Activated T-helper 9 cell treated with anti-CD3 and anti-CD28 coated beads, Interleukin-2, amount 50 U/mL, for 16 hours (primary cell): ENCODE measurements at regions not wholly inside any gene's neighbourhood (a gene's known extent, or its start where the extent isn't known, plus 50 kb on each side); places are given as distances from the start of the nearest gene placed in this dataset.

Experiments used
- DNase-seq: peaks from one replicate; pipeline ENCODE4 v3.0.0-alpha.2; 2020; ENCODE audit warnings: low read depth

GRCh38 chr9:28750136-28750535, 1176.9 kb upstream of the C9orf72 start:
- no peak for DNase-seq

- DNase-seq: no peak
Measured at GRCh38 chr9:28758341-28758740, 1185.1 kb upstream of the C9orf72 start.

GRCh38 chr9:28758971-28759370, 1185.7 kb upstream of the C9orf72 start:
- DNase-seq: no peak

DNA sequence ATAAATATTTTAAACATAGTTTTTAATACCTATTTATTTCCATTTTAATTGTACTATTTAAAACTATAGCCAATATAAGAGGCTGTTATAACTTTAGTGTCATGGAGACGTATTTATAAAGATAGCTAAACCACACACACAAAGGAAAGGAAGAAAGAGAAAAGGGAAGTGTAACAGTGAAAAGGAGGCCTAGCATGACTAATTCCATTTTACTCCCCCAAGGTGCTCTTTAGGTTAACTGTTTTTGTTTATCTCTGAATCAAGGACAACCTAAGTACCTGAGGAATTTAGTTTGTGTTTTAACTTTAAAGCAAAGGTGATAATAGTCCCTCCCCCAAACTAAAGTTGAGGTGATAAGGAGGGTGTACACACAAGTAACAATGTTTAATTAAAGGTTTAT, 1188.9 kb upstream of the C9orf72 start:
- no peak for DNase-seq

GRCh38 chr9:28764532-28764931, 1191.3 kb upstream of the C9orf72 start:
- no peak for DNase-seq

DNA sequence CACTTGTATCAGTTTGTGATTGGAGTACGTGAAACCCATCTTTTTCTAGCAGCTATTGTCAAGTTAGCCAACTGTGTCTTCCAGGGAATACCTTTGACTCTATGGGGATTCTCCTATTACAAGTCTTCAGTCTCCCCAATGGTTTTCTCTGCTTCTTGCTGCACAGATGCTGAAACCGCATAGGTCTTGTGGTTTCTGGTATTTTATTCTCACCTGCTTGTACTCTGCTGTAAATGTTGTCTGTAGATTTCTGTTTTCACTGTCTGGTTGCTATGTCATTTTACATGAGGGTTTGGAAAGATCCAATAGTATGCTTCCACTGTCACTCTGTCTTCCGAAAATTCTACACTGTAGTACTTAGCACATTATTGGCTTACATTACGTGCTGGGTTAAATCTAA, 1196.9 kb upstream of the C9orf72 start:
- DNase-seq: no peak

GRCh38 chr9:28770827-28771226, 1197.5 kb upstream of the C9orf72 start:
- DNase-seq: no peak

DNA sequence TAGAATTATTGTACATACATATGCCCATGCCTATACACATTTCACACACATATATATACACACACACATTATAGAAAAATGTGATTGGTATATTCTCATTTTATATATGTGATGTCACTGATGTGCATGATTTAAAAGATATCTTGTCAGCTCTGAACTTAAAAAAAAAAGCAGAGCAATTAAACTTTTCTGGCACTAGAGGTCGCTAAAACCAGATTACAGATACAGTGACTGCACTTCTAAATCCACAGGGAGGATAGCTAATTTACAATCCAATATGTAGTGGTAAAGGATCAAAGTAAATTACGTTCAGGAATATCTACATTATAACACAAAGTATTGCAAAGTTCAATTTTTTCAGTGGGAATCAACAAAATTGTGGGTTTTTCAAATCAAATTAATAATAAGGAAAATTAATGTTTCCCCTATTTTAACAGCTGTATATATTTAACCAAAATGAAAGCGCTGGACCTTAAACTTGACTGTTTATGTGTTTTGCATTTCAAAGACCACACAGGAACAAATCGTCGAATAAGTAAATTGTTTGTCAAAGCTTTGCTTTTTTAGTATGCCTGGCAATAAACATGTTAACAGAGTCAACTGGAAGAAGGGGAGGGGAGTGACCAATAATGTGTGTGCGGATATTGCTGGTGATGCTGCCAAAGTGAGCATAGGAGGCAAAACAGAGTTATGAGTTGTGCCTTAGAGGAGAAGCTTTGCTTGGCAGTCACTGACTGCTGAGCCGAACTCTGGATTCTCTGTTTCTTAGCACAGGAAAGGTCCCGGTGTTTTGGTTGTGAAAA, 1201.4 kb upstream of the C9orf72 start:
- DNase-seq: no peak

DNA sequence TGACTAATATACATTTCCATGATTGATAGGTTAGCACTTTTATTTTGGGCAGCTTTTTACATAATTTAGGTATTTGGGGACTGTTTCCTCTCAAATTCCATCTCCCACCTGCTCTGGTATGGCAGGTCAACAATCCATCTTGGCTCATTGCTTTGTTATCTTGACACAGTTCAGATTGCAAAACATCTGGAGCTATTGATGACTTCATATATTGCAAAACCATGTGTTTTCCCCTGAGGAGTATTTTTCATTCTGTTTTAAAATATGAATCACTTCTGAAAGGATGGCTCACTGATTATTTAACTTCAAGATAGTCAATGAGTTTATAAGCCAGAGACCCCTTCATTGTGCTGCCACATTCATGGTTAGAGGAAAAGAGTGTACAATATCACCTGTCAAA, 1206.0 kb upstream of the C9orf72 start:
- DNase-seq: no peak

DNA sequence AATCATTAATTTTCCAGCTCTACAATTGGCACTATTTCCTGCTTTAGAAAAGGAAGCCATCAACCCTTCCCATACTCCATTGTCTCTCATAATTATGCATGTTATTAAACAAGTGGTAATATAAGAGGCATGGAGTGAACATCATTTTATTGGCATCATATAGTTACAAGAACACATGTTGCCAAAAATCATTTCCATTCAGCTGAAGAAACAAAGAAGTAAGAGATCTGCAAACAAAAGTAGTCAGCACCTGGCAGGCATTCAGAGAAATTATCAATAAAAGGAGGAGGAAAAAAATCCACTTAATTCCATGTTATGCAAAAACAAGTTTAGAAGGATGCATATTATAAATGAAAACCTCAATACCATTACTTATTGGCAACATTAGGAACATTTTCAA, 1208.2 kb upstream of the C9orf72 start:
- DNase-seq: no peak

- DNase-seq: no peak
Measured at GRCh38 chr9:28782630-28783029, 1209.3 kb upstream of the C9orf72 start.

- no peak for DNase-seq
Measured at GRCh38 chr9:28792716-28793115, 1219.4 kb upstream of the C9orf72 start.

DNA sequence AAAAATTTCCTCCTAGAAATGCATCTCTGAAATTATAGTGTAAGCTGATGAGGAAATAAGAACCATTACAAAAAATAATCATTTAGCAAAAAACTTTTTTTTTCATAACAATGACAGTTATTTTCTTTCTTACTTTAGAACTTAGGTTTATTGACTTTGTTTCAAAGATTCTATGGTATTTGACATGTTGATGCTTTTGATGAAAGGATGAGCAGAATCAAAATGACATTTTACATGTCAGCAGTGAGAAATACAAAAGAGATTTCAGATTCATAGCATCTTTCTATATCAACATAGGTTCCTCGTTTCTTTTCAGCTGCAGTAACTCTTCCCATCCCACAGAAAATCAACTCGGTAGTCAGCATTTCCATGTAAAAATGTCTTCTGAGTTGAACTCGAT, 1226.6 kb upstream of the C9orf72 start:
- no peak for DNase-seq

DNA sequence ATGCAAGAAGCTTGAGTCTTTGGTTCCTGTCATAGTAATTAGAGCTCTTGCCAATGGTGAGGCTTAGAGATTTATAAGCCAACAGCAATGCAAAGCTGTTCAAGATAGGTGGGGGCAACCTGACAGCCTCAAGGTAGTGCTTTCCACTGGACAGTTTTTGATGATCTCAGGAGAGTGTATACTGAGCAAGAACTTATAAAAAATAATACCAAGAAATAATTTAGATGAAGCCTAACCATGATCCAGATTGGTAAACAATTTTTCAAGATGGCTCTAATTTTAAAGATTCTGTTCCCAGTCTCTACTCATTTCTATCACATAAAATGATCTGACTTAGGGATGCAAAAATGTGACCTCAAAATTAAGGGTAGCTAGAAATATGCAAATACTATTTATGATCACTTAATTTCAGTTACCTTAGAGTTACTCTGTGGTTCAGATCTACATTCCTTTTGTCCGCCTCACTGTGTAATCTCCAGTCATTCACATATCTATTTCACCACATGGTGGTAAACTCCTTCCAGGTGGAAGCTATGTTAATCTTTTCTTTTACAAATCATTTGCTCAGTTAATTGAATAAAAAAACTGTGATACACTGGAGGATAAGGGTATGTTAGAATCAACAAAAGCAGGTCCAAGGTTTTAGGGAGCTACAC, 1228.0 kb upstream of the C9orf72 start:
- DNase-seq: no peak

DNA sequence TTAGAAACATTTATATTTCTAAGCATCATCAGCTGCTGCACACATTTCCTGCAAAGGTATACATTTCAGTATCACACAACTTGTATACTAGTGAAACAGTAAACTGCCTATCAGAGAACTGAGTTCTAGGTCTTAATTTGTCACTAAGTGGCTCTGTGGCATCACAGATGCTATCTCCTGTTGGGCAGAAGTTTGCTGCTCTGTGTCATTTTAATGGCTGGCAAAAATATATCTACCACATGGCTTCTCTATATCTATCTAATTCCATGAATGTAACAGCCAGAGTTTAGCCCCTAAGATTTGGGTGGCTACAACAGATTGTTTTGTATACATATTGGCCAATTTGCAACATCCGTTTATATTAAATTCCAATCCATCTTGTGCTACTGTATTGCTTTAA, 1231.9 kb upstream of the C9orf72 start:
- DNase-seq: no peak

DNA sequence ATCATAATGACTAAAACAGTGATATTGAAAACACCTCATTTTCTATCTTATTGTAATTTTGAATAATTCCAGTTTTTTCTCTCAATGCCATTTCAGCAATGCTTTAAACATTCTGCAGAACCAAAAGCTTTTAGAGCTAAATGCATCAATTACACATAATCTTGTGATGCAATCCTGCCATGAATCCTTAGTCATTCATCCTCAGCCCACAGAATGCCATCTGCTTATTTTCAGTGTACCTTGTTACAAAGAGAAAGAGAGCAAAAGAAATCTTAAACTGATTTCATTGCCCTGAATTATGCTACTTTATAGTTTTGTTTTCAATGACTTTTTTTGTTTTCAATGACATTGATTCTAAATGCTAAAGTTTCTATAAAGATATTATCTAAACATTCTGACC, 1234.8 kb upstream of the C9orf72 start:
- DNase-seq: no peak

DNA sequence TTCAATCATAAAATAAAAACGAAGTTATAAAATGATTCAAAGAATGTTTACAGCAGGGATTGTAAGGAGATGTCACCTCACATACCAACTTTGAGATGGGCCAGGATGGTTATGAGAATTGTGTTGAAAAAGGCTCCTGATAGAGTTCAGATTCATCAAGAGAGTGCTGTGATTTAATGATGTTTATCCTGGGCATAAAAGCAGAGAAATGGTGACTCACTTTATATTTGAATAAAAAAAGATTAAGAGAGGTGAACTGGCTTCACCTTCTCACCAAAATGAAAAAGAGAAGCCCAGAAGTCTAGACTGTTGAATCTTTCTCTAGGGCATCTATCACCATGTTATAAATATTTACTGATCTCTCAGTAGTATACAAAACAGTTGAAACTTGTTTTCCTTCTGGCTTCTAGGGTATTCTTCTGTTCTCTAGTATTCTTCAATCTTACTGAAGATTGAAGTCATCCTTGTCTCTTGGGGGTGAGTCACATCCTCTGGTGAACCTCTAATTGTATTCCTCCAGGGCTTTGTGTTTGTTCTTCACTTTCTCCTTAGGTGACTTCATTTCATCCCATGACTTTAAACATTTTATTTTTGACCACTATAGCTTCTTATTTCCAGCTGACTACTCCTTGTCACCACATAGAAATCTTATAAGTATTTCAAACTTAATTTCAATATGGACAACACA, 1237.3 kb upstream of the C9orf72 start:
- no peak for DNase-seq

DNA sequence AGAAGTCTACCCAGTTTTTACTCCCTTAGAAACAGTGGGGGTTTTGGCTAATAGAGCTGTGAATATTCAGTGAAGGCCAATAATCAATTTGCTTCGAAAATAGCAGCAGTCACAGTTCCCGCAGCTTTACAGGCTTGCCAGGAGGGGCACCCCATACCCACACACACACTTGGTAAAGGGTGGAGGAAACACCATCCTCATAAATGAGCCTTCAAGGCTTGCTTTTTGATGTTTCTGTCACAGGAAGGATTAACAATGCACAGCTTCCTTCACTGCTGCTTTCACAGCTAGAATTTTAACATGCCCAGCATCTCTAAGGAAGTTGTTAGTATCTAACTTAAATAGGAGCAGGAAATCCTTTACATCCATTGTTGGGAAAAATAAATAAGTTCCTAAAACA, 1247.5 kb upstream of the C9orf72 start:
- no peak for DNase-seq

GRCh38 chr9:28821240-28821639, 1248.0 kb upstream of the C9orf72 start:
- no peak for DNase-seq

DNA sequence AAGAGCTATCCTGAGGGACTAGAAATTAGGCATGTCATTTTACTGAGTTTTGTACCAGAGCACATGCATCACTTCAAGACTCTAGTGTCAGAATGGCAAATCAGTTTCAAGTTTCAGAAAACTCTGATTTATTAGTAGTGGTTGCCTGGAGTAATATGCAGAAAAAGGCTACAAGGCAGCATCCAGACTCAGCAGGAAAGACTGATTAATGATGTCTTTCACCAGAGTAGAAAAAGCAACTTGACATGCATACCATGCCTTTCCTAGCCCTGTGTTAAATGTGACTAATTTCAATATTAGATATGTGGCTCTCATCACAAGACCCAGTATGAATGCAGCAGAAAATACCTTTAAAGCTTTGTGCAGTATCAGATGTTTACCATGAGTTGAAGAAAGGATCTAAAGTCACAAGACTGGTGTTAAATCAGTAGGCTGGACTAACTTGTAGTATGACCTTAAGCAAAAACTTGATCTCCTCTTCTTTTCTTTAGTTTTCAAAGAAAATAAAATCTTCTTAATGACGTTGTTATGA, 1251.2 kb upstream of the C9orf72 start:
- no peak for DNase-seq

GRCh38 chr9:28832168-28832770, 1259.0 kb upstream of the C9orf72 start:
- no peak for DNase-seq

DNA sequence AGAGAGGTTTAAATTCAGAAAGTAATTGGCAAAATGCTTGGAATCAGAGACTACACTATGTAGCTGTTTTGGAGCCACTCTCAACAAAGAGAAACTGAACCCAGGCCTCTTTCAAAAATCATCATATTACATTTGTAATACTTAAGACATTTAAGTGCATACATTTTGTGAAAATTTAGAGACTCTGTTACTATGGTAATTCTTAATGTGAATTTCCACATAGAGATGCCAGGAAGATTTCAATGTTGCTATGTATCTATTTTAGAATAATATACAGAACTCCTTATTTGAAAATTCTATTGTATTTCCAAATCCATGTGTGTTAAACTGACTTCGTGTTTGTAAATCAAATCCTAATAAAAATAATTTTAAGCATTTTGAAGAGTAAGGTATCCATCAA, 1260.9 kb upstream of the C9orf72 start:
- DNase-seq: no peak
